ENCODE measurements at regions not wholly inside any gene's neighbourhood (a gene's known extent, or its start where the extent isn't known, plus 50 kb on each side); places are given as distances from the start of the nearest gene placed in this dataset.

- DNase-seq = no peak
Observed at GRCh38 chr13:39167018-39167417, 128.8 kb downstream of the NHLRC3 start.

GRCh38 chr13:39170711-39171110 is 132.5 kb downstream of the NHLRC3 start:
- no peak for DNase-seq

- DNase-seq = no peak
Observed at GRCh38 chr13:39185326-39185725, 147.1 kb downstream of the NHLRC3 start.

- no peak for DNase-seq
Observed at GRCh38 chr13:39186205-39186875, 148.1 kb downstream of the NHLRC3 start.

- no peak for DNase-seq
Observed at GRCh38 chr13:39189778-39190177, 151.5 kb downstream of the NHLRC3 start.

GRCh38 chr13:39196965-39197646 is 158.8 kb downstream of the NHLRC3 start:
- DNase-seq = peak in 1 of 2 experiments; percentile 11

GRCh38 chr13:39197647-39198007 is 159.4 kb downstream of the NHLRC3 start:
- no peak for DNase-seq

- DNase-seq = no peak
Observed at GRCh38 chr13:39200249-39200910, 162.1 kb downstream of the NHLRC3 start.

GRCh38 chr13:39201180-39201579 is 162.9 kb downstream of the NHLRC3 start:
- no peak for DNase-seq

GRCh38 chr13:39202746-39203145 is 164.5 kb downstream of the NHLRC3 start:
- DNase-seq = no peak

- DNase-seq = no peak
Observed at GRCh38 chr13:39208636-39209035, 170.4 kb downstream of the NHLRC3 start.

- DNase-seq = no peak
Observed at GRCh38 chr13:39209731-39210531, 171.7 kb downstream of the NHLRC3 start.

- DNase-seq = no peak
Observed at GRCh38 chr13:39210961-39211534, 172.8 kb downstream of the NHLRC3 start.

- DNase-seq = no peak
Observed at GRCh38 chr13:39215971-39216370, 177.7 kb downstream of the NHLRC3 start.

GRCh38 chr13:39217471-39217870 is 179.2 kb downstream of the NHLRC3 start:
- DNase-seq = peak in 1 of 2 experiments; percentile 30

GRCh38 chr13:39224671-39225240 is 186.5 kb downstream of the NHLRC3 start:
- DNase-seq = no peak

- no peak for DNase-seq
Observed at GRCh38 chr13:39225860-39226259, 187.6 kb downstream of the NHLRC3 start.

- no peak for DNase-seq
Observed at GRCh38 chr13:39226359-39226758, 188.1 kb downstream of the NHLRC3 start.

GRCh38 chr13:39232401-39232980 is 194.2 kb downstream of the NHLRC3 start:
- DNase-seq = no peak

- DNase-seq = no peak
Observed at GRCh38 chr13:39232999-39233398, 194.7 kb downstream of the NHLRC3 start.

- no peak for DNase-seq
Observed at GRCh38 chr13:39233519-39233918, 195.3 kb downstream of the NHLRC3 start.

- DNase-seq = no peak
Observed at GRCh38 chr13:39244561-39245230, 206.4 kb downstream of the NHLRC3 start.
